Limb (tissue), 2 donors: ENCODE measurements at regions not wholly inside any gene's neighbourhood (a gene's known extent, or its start where the extent isn't known, plus 50 kb on each side); places are given as distances from the start of the nearest gene placed in this dataset.

ENCODE experiments used
- DNase-seq, 2 donors: peaks; one replicate each; pipeline ENCODE4 v3.0.0-alpha.2; 2016; ENCODE audit errors: extremely low spot score in 2 of 2

DNA sequence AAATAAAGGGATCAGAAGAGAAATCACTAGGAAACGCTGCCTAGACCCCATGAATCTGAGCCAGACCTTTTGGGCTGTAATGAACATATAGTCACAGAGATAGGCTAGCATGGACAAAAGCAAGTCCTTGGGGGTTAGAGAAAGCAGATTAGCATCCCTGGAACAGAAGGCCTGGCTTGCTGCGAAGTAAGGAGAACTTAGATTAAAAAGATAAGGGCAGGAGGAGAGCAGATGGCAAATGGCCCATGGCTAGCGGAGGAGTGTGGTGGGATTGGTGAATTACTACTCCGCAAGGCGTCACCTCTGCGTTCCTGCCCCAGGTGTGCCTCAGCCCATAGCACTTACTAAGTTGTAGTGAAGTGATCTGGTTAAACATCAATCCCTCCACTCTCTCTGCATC lies 92.3 kb upstream of the ZNF438 start:
- no peak for DNase-seq

DNA sequence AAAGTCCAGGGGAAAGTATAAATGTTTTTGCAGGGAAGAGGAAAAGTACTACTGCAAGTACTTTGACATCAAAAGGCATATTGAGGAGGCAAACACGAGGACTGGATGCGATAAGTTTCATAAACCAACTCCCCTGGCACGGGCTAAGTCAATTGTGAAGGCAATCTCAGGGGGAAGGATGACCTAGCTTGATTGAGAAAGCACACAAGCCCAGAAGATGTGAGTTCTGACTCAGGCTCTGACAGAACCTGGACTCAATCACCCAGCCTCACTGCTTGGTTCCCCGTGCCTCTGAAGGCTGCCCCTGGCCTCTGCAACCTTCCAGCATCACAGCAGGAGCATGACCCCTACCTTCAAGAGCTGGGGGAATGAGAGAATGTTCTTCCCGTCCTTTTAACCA lies 93.2 kb upstream of the ZNF438 start:
- no peak for DNase-seq

DNA sequence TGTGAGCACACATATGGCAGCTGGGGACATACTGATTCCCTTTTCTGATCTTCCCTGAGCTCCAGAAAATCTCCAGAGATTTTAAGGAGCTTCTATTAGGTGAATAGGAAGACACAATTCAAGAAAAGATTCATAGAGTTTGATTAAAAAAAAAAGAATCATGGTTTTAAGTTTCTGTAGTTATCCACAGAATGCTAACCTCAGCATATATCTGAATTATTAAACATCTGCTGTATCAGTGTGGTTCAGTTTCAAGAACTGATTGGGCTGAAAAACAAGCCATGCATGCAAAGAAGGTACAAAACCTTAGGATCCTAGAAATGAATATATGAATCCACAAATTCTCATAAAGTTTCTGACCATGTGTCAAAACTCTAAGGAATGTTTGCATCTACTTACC lies 94.1 kb upstream of the ZNF438 start:
- no peak for DNase-seq

DNA sequence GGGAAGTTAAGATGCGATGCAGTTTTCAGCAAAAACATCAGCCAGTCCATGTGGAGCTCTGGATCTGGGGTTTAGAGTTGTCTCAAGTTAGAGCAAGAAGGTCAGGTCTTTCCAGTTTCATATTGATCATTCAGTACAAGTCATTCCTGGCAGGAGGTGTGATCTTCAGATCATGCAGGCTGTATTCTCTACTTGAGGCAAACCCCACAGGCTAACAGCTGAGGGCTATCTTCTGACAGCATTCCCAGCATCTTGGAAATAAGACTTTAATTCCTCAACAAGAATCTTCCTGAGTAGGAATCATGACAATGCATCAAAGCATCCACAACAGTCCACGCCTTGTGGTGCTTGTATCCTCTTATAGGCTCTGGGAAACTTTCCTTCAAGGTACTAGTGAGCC lies 94.9 kb upstream of the ZNF438 start:
- no peak for DNase-seq

DNA sequence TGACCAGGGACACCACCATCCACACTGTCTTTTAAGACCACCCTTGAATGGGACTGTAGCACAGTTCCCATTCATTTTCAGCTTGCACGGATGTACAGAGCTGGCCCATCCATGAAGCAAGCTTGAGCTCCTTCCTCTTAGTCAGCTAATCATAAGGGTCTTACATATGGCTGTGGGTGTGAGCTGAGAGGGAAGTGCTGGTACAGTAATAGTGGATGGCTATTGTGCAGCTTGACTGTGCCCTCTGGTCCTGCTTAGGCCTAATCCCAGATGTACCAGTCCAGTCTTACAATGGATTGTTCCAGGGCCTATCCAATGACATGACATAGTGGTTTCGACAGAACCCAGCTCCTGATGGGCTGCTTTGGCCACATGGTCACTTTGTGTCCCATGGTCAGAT lies 96.9 kb upstream of the ZNF438 start:
- no peak for DNase-seq

DNA sequence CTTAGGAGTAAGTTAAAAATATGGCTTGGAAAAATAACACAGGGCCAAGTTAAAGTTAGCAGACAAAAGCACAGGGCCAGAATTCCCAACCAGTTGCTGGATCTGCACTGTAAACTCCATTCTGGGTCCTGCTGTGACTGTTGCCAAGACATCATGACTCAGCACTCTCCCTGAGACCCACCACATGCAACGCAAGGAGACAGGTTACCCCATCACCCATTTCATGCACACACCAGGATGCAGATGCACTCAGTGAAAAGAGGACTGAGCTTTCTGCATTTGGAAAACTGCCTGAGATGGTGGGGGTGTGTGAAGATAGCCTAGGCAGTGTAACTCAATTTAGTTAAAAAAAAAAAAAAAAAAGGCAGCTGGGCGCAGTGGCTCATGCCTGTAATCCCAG lies 97.6 kb upstream of the ZNF438 start:
- DNase-seq = no peak

DNA sequence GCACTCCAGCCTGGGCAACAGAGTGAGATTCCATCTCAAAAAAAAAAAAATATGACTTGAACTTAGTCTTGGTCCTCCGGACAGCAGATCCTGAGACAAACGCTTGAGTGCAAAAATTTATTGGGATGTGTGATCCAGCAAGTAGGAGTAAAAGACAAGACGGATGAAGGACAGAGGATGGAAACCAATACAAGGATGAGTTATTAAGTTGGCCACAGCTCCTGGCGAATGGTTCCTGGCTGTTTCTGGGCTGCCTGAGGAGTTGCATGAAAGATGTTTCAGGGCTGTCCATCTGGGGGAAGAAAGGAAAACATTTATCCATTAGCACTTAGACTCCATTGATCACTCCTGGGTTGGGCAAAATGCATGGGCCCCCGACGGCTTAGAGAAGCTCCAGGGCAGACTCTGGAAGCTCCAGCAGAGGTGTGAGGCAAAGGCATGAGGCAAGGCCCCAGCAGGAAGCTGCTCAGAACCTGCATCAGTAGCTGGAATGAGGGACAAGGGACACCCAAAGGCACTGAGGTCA lies 98.3 kb upstream of the ZNF438 start:
- DNase-seq = no peak

DNA sequence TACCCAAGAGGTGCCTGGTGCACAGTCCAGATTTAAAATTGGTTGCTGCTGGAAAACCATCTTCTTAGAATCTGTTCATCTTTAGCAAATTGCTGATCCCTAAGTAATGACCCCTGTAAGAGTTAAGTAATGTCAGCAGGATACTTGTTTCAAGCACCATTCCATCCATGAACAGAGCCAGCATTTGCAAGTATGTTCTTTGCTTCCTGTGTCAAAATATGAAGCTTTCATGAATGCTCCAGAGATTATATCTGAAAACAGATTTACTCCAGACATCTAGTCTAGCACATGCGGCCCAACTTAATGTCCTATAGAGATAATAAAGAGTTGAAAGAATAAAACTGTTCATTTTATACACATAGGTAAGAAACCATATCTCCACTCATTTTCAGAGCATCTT lies 98.7 kb upstream of the ZNF438 start:
- no peak for DNase-seq

DNA sequence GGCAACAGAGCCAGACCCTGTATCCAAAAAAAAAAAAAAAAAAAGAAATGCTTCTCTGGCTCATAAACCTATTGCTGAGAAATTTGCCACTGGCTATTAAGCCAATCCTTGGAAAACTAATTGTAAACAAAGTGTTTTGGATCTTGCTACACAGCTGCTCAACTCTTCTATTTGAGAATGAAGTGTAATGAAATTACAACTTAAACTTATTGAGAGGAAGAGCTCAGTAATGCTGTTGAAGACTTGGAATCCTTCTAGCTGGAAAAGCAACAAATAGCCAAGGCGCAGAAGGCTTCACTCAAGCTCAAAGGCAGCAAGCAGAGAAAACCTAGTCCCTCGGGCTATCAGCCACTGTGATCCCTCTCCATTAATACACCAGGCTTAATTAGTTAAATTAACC lies 99.6 kb upstream of the ZNF438 start:
- DNase-seq = no peak

DNA sequence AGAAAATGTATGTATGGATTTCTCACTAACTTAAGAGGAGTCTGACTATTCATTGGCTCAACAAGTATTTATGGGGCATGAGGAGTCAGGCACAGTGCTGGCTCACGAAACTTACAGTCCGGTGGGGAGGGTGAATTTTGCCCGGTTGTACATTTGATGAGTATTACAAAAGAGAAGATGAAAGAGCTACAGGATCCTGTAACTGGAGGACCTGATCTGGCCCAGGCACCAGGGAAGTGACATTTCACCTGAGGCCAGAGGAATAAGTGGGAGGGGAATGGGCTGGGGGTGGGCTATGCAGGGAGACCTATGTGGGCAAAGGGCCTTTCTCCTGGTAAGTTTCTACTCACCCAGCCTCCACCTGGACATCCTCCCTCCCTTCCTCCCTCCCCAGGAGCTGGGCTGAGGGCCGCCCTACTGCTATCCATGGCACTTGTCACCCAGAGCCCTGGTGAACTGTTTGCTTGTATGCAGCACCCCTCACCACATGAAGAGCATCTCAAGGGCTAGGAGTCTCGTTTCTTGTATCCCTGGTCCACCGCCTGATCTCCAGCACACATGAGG lies 101.1 kb upstream of the ZNF438 start:
- DNase-seq = no peak

DNA sequence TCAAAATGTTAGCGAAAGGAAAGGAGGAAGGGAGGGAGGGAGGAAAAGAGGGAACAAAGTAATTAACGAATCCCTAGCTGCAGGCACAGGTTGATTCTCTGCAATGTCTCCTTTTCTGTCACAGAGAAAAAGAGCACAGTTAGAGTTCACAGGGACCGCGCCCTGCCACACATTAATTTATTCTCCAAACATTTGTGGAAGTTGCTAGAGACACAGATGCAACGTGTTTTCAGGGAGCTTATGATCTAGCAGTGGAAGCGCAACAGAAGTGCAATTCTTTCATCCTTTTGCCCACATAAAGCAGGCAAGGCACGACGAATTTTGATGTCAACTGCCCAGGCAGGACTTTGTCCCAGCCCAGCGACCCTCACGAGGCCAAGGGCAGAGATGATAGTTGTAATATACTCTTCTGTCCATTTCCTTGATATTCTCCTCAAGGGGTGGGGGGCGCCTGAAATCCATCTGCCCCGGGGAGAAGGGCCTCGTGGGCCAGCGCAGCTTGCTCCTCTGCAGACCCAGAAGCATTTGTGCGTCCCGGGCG lies 101.7 kb upstream of the ZNF438 start:
- no peak for DNase-seq

DNA sequence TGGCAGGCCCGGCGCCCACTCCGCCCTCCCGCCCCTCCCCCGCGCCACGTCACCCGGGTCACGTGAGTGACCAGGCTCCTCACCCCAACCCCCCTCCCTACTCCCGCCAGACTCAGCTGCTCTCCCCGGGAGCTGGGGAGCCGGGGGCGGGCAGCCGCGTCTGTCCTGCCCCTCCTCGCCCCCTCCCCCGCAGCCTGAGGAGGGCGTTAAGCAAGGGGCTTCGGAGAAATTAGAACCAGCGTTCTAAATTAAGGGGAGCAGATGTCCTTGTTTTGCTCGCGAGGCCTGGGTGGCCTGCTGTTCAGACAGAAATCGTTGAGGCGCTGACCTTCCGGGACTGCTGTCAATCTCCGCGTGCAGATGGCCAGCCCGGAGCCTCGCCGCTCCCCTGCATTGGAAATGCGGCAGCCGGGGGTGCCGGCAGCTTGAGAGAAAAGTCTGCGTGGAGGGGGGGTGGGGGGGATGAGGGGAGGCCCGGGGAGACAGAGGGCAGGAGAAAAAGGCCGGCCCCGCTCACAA lies 102.2 kb upstream of the ZNF438 start:
- DNase-seq = peak; percentile 86 to 94

DNA sequence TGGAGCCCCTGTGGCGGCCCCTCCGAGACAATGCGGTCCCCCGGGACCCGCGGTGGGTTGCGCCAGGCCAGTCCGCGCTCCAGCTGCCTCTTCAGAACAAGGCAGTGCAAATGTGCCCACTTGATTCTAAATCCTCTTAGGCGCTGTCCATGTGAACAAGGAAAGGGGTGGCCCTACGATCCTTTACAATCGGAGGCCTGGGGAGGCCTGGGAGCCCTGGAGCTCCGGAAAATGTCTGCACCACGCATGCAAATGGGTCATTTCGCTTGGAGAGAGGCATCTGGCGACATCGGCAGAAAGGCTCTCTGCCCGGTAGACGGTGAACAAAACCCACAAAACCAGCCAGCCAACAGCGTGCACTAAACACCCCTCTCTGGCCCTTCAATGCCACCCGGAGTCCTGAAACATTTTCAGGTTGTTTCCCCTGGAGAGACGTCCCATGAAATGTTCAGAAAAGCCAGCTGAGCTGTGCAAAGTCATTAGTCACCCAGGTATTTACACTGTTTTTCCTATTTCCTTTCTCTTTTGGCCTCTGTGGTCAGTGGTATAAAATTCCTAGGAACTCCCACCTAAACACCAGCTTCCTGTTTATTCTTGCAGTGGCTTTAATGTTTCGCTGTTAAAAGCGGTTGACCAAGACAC lies 102.8 kb upstream of the ZNF438 start:
- DNase-seq = peak in 1 of 2 donors; percentile 83

DNA sequence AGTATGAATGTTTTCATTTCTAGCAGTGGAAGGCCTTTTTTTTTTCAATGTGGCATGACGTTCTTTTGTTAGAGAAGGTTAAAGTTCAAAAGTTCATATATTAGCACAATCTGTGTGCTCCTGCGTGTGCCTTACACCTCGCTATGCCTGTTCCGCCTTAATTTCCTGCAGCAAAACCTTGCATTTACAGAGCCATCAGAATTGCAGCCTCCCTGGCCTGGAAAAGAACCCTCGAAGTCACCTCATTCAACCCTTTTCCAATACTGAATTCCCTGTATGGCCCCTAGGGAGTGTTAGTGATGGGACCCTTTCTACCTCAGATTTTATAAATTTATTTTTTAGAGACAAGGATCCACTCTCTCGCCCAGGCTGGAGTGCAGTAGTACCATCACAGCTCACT lies 103.5 kb upstream of the ZNF438 start:
- DNase-seq = no peak

DNA sequence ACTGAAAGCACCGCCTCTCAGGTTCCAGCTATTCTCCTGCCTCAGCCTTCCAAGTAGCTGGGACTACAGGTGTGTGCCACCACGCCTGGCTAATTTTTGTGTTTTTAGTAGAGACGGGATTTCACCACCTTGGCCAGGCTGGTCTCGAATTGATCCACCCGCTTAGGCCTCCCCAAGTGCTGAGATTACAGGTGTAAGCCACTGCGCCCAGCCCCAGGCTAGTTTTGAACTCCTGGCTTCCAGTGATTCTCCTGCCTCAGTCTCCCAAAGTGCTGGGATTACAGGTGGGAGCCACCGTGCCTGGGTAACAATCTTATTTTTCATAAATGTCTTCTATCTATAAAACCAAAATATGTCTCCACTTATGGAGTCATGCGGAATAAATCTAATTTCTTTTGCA lies 104.1 kb upstream of the ZNF438 start:
- DNase-seq = peak in 1 of 2 donors; percentile 15

DNA sequence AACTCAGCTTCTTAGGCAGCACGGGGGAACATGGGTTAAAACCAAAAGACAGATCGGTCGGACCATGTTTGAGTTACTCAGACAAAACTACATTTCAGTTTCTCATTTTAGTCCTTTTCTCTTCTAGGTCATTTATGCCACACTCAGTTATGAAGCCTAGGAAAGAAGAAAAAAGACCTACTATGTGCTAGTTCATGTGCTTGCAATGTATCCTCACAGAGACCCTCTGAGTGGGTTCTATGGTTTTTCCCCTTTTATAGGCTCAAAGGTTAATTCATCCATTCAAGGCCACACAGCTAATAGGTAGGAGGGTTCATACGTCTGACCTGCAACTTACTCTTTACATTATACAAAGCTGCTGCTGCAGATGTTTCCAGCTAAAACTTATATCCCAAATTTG lies 104.7 kb upstream of the ZNF438 start:
- DNase-seq = peak in 1 of 2 donors; percentile 6

DNA sequence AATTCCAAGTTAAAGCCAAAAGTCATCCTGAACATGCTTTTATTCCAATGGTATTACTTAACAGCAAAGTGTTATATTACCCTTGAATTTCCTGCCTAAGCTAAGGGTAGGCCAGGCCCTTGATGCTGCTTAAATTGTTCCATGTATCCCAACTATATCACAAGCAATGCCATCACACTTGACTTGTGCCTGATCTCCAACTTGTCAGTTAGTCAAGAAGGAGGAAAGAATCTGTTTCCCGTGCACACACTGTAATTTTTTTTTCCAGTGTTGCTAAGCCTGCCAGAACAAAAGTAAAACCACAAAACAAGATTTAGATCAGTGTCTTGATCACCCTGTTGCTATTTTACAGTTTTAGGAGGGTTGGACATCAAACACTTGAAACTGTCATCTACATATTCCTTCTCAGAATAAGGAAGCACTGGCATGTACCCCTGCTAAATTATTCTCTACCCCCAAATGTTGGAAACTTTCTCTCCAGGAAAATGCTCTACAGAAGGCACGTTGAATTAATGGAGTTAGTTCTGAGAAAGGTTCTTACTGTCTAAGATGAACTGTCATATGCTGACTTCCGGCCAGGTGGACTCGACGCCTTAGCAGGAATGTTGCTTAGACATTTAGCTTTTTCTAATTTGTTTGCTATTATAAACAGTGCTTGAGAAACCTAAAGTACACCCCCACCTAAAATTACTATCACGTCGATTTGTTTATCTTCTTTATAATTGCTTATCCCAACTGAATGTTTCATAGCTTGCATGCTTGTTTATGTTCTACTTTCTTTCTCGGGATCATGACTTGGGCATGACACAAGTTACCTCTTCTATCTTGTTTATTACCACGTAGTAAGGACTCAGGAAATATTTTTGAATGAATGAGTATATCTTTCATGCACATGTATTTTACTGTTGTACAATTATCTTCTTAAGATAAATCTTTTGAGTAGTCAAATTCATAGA lies 105.5 kb upstream of the ZNF438 start:
- DNase-seq = peak; percentile 15 to 61

DNA sequence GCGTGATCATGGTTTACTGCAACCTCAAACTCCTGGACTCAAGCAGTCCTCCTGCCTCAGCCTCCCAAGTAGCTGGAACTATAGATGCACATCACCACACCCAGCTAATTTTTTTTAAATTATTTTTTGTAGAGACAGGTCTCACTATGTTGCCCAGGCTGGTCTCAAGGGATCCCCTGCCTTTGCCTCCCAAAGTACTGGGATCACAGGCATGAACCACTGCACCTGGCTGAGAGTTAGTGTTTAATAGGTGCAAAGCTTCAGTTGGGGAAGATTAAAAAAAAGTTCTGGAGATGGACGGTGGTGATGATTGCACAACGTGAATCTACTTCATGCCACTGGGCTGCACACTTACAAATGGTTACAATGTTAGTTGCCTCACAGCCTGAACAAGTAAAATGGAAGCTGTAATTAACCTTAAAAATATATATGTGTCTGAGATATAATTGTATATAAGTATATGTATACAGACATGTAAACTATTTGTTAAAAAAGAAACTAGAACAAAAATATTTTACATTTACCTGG lies 106.4 kb upstream of the ZNF438 start:
- DNase-seq = peak in 1 of 2 donors; percentile 3

DNA sequence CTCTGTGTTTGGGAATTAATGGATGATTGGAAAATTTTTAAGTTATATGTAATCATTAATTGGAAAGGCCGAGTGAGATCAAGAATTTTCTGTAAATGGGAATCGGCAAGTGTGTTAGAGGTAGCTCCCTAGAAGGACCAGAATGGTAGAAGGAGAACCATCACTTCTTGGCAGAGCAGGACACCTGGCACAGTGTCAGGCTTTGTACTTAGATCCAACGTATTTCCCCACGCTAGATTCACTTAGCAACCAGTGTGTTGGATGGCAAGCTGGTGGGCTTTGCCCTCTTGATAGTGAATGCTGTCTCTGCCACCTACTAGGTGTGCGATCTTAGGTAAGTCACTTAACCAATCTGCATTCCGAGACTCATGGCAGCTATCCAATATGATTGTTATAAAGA lies 107.8 kb upstream of the ZNF438 start:
- no peak for DNase-seq

DNA sequence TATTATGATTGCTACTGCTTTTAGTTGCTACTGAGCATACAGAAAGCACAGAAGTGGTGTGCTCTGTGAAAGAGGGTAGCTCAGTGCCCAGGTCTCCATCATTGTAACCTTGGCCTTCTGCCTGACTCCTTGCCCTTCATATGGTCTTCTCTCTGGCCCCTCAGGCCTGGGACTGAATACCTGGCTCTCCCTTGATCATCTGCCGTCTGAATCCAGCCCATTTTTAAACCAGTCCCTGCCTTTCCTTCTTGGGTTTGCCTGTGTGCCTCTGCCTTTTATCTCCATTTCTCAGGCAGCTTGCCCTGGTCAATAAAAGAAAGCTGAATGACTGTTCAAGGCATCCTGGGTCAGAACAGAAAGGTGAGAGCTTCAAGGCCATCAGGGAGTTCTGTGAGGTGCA lies 109.1 kb upstream of the ZNF438 start:
- peak in 1 of 2 donors; percentile 5 for DNase-seq

DNA sequence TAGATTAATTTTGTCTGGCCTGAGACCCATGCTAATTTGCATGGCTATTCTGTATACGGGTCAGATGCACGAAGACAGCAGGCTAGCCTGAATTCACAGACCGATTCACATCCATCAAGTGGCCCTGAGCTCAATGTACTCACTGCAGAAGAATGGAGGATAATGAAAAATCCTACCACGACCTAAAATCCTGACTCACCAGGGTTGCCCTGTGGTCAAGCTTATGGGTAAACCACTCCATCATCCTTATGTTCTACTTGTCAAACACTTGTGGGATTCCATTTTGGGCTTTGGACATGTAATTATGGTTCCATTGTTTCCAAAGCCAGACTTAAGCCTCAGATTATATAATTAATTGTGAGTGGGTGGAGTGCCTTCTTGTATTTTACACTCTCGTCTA lies 110.4 kb upstream of the ZNF438 start:
- no peak for DNase-seq
